HG03469 (cell line): ENCODE measurements at regions not wholly inside any gene's neighbourhood (a gene's known extent, or its start where the extent isn't known, plus 50 kb on each side); places are given as distances from the start of the nearest gene placed in this dataset.

Source experiments
- ATAC-seq: cut with Tn5 transposase; IDR thresholded peaks from one replicate; pipeline ENCODE4 v1.9.1; 2021; ENCODE audit warnings: mild to moderate bottlenecking, moderate library complexity, moderate number of reproducible peaks; ENCODE audit not compliant: unreplicated experiment

- ATAC-seq, result no peak
Measured at GRCh38 chr5:77948476-77948875, 172.3 kb upstream of the TBCA start.

- no peak for ATAC-seq
Measured at GRCh38 chr5:77947041-77947428, 170.9 kb upstream of the TBCA start.

- no peak for ATAC-seq
Measured at GRCh38 chr5:77946381-77947040, 170.4 kb upstream of the TBCA start.

GRCh38 chr5:77945874-77946273 is 169.7 kb upstream of the TBCA start:
- no peak for ATAC-seq

GRCh38 chr5:77944757-77945340 is 168.7 kb upstream of the TBCA start:
- no peak for ATAC-seq

- ATAC-seq, result no peak
Measured at GRCh38 chr5:77943851-77944250, 167.7 kb upstream of the TBCA start.

GRCh38 chr5:77942578-77943239 is 166.6 kb upstream of the TBCA start:
- no peak for ATAC-seq

GRCh38 chr5:77937015-77937908 is 161.1 kb upstream of the TBCA start:
- ATAC-seq, result peak; percentile 77

- peak; percentile 13 for ATAC-seq
Measured at GRCh38 chr5:77936365-77936693, 160.2 kb upstream of the TBCA start.

GRCh38 chr5:77935506-77936364 is 159.6 kb upstream of the TBCA start:
- ATAC-seq, result peak; percentile 41

- no peak for ATAC-seq
Measured at GRCh38 chr5:77928776-77929300, 152.7 kb upstream of the TBCA start.

GRCh38 chr5:77926337-77926736 is 150.2 kb upstream of the TBCA start:
- ATAC-seq, result no peak

GRCh38 chr5:77925503-77925902 is 149.4 kb upstream of the TBCA start:
- no peak for ATAC-seq

- ATAC-seq, result no peak
Measured at GRCh38 chr5:77924081-77924480, 147.9 kb upstream of the TBCA start.

GRCh38 chr5:77923666-77924065 is 147.5 kb upstream of the TBCA start:
- no peak for ATAC-seq

GRCh38 chr5:77921094-77921768 is 145.1 kb upstream of the TBCA start:
- no peak for ATAC-seq

GRCh38 chr5:77920359-77921058 is 144.4 kb upstream of the TBCA start:
- no peak for ATAC-seq

GRCh38 chr5:77915346-77915745 is 139.2 kb upstream of the TBCA start:
- ATAC-seq, result no peak

- ATAC-seq, result no peak
Measured at GRCh38 chr5:77912721-77913120, 136.6 kb upstream of the TBCA start.
